ENCODE measurements at regions not wholly inside any gene's neighbourhood (a gene's known extent, or its start where the extent isn't known, plus 50 kb on each side); places are given as distances from the start of the nearest gene placed in this dataset.
"Not testable (repeated sequence)": the region's sequence is repeated elsewhere in the genome, so short reads cannot be mapped to it uniquely, and the experiment has no call there.

GRCh38 chr4:15331930-15332329, 95.9 kb upstream of the C1QTNF7 start:
- TF ChIP-seq CTCF (conservative IDR thresholded peaks at IDR 0.05) (no peak), ZFX (IDR thresholded peaks at IDR 0.05) (no peak)
- no peak overlapping the region for H3K27ac ChIP-seq

GRCh38 chr4:15332377-15332776, 95.5 kb upstream of the C1QTNF7 start:
- TF ChIP-seq CTCF (conservative IDR thresholded peaks at IDR 0.05) (no peak), ZFX (IDR thresholded peaks at IDR 0.05) (no peak)
- H3K27ac ChIP-seq, result no peak overlapping the region

- TF ChIP-seq ZFX (IDR thresholded peaks at IDR 0.05) (no peak), CTCF (conservative IDR thresholded peaks at IDR 0.05) (no peak)
- no peak overlapping the region for H3K27ac ChIP-seq
These were observed 93.9 kb upstream of the C1QTNF7 start for GRCh38 chr4:15333692-15334633.

GRCh38 chr4:15336410-15337167, 91.2 kb upstream of the C1QTNF7 start:
- no peak for TF ChIP-seq CTCF (conservative IDR thresholded peaks at IDR 0.05)
- TF ChIP-seq ZFX (IDR thresholded peaks at IDR 0.05), result no peak
- no peak overlapping the region for H3K27ac ChIP-seq

GRCh38 chr4:15337168-15337657, 90.6 kb upstream of the C1QTNF7 start:
- not testable (repeated sequence) for H3K27ac ChIP-seq

- no peak overlapping the region for H3K27ac ChIP-seq
- TF ChIP-seq ZFX (IDR thresholded peaks at IDR 0.05) (no peak), CTCF (conservative IDR thresholded peaks at IDR 0.05) (no peak)
These were observed 88.1 kb upstream of the C1QTNF7 start for GRCh38 chr4:15339737-15340136.

GRCh38 chr4:15340332-15340731, 87.5 kb upstream of the C1QTNF7 start:
- H3K27ac ChIP-seq, result no peak overlapping the region
- TF ChIP-seq CTCF (conservative IDR thresholded peaks at IDR 0.05) (no peak), ZFX (IDR thresholded peaks at IDR 0.05) (no peak)

All from C4-2B (cell line).